Panc1 (cell line): ENCODE measurements at regions not wholly inside any gene's neighbourhood (a gene's known extent, or its start where the extent isn't known, plus 50 kb on each side); places are given as distances from the start of the nearest gene placed in this dataset.

Experiments used
- ATAC-seq: fragments of 200-7000 bp; cut with Tn5 transposase; 2 replicates; pipeline ENCODE4 v1.9.1; 2020; ENCODE audit warnings: mild to moderate bottlenecking, moderate library complexity
- BruUV-seq: library from RNA; stranded (reverse); fragments of 400-500 nt; replicated peaks from 2 replicates; lab custom pipeline; 2021; lab: Mats Ljungman, UMichigan
- CTCF ChIA-PET: fragments of 300-600 bp; sonication (Branson Sonifier 250); formaldehyde crosslinking; loops from one replicate; lab custom pipeline; 2022; ENCODE audit warnings: antibody characterized with exemption; lab: Charles Lee
- POLR2A ChIA-PET: fragments of 300-600 bp; sonication (Branson Sonifier 250); formaldehyde crosslinking; loops from one replicate; lab custom pipeline; 2022; ENCODE audit warnings: antibody characterized with exemption; lab: Charles Lee
- DNase-seq: peaks from one replicate; pipeline ENCODE4 v3.0.0-alpha.2; 2010; ENCODE audit warnings: low read depth, low spot score
- H3K27ac ChIP-seq: 2 replicates; pipeline ENCODE4 v1.5.1; 2011; ENCODE audit warnings: mild to moderate bottlenecking, low read length, inconsistent platforms
- H3K27me3 ChIP-seq: fragments of 200-500 bp; sonication (Bioruptor generic); 2 replicates; pipeline ENCODE4 v1.6.0; 2014; ENCODE audit warnings: low read length, inconsistent platforms; ENCODE audit not compliant: control insufficient read depth, insufficient read depth
- H3K36me3 ChIP-seq: fragments of 200-500 bp; sonication (Bioruptor generic); 2 replicates; pipeline ENCODE4 v1.5.1; 2014; ENCODE audit warnings: inconsistent platforms, mild to moderate bottlenecking, low read length, moderate library complexity; ENCODE audit not compliant: control insufficient read depth, insufficient read depth
- H3K4me1 ChIP-seq: 2 replicates; pipeline ENCODE4 v1.5.1; 2011; ENCODE audit warnings: inconsistent platforms, mild to moderate bottlenecking, low read length, moderate library complexity; ENCODE audit not compliant: control insufficient read depth, insufficient read depth
- H3K4me3 ChIP-seq, 2 experiments: 2 replicates each; pipeline ENCODE4 v1.5.1; 2011 to 2012; ENCODE audit warnings: low read depth in 2 of 2, low read length in 2 of 2, mild to moderate bottlenecking in 2 of 2, inconsistent platforms in 1 of 2, moderate library complexity in 1 of 2
- H3K9me3 ChIP-seq: fragments of 200-500 bp; sonication (Bioruptor generic); 2 replicates; pipeline ENCODE4 v1.5.1; 2014; ENCODE audit warnings: low read depth, mild to moderate bottlenecking, inconsistent platforms, low read length, moderate library complexity; ENCODE audit not compliant: control insufficient read depth, insufficient read depth
- POLR2AphosphoS5 ChIP-seq: IDR thresholded peaks from 2 replicates; pipeline ENCODE4 v1.6.1; 2012; ENCODE audit warnings: mild to moderate bottlenecking, low read depth, low read length, moderate library complexity
- SIN3A ChIP-seq: IDR thresholded peaks from 2 replicates; pipeline ENCODE4 v1.6.1; 2012; ENCODE audit warnings: low read depth, mild to moderate bottlenecking, low read length, moderate library complexity, borderline replicate concordance; ENCODE audit not compliant: insufficient read depth
- TCF7L2 ChIP-seq: IDR thresholded peaks from 2 replicates; pipeline ENCODE4 v1.6.1; 2011; ENCODE audit warnings: mild to moderate bottlenecking, low read depth, low read length, inconsistent platforms
- in situ Hi-C: cut with HindIII; loops from 2 replicates; pipeline ENCODE4 v1.10.0; 2016; ENCODE audit warnings: low sequenced_read_pairs, low pct_unique_long_range_greater_than_20kb
- intact Hi-C: fragments of 100-400 bp; cut with micrococcal nuclease; formaldehyde crosslinking; loops from one replicate; pipeline ENCODE4 v1.10.0; 2022; ENCODE audit not compliant: unreplicated experiment
- TF ChIP-seq, protein P1 (sequence below), 2 experiments: IDR thresholded peaks; 2 replicates each; pipeline ENCODE4 v1.6.1; 2011 to 2012; ENCODE audit warnings: low read depth in 2 of 2, control low read depth in 1 of 2, low read length in 1 of 2, mild to moderate bottlenecking in 1 of 2, moderate library complexity in 1 of 2; ENCODE audit not compliant: insufficient read depth in 1 of 2
- TF ChIP-seq, protein P2 (sequence below): fragments of 450-650 bp; IDR thresholded peaks from 2 replicates; pipeline ENCODE4 v1.5.1; 2017; ENCODE audit warnings: mild to moderate bottlenecking

DNA sequence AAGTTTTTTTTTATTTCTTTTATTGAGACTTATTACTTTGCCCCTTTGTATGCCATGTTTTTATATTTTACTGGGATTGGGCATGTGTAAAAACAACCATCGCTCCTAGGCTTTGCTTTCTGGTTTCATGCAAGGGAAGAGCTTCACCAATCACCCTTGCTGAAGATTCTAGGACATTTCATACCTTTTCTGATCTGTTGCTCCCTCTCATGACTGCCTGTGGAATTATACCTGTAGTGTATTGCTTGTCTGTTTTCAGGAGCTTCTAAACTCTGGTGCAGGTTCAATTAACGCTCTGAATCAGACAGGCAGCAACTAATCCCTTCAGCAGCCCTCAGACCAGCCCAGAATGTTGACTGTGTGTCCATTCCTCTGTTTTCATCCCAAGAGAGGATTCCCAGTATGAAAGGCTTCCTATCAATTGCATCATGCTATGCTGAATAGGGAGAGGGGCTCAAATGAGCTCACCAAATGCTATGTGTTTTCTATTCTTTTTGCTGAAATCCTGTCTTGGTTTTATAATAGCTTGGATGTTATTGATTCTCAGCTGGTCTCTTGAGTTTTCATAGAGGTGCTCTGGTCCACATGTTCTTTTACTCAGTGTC, 572.9 kb upstream of the CDH6 start:
- ChIA-PET POLR2A (no interaction called here), CTCF (no interaction called here)
- DNase-seq (no peak), ATAC-seq (no peak)
- Histone ChIP-seq H3K36me3 (no peaks in the 10 kb centered on the region), H3K27ac (no peak overlapping the region), H3K4me1 (no peaks in the 10 kb centered on the region), H3K27me3 (no peaks in the 10 kb centered on the region), H3K9me3 (no peaks in the 10 kb centered on the region; the same call in 1 of the 2 replicates), H3K4me3 (no peak overlapping the region)
- BruUV-seq, result no TSS peak
- intact Hi-C loops, result no loop called here
- in situ Hi-C loops, result no loop called here
- no peak for TF ChIP-seq TCF7L2
- TF ChIP-seq SIN3A, result no peak
- TF ChIP-seq, protein P1, sequence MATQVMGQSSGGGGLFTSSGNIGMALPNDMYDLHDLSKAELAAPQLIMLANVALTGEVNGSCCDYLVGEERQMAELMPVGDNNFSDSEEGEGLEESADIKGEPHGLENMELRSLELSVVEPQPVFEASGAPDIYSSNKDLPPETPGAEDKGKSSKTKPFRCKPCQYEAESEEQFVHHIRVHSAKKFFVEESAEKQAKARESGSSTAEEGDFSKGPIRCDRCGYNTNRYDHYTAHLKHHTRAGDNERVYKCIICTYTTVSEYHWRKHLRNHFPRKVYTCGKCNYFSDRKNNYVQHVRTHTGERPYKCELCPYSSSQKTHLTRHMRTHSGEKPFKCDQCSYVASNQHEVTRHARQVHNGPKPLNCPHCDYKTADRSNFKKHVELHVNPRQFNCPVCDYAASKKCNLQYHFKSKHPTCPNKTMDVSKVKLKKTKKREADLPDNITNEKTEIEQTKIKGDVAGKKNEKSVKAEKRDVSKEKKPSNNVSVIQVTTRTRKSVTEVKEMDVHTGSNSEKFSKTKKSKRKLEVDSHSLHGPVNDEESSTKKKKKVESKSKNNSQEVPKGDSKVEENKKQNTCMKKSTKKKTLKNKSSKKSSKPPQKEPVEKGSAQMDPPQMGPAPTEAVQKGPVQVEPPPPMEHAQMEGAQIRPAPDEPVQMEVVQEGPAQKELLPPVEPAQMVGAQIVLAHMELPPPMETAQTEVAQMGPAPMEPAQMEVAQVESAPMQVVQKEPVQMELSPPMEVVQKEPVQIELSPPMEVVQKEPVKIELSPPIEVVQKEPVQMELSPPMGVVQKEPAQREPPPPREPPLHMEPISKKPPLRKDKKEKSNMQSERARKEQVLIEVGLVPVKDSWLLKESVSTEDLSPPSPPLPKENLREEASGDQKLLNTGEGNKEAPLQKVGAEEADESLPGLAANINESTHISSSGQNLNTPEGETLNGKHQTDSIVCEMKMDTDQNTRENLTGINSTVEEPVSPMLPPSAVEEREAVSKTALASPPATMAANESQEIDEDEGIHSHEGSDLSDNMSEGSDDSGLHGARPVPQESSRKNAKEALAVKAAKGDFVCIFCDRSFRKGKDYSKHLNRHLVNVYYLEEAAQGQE (IDR thresholded peaks at IDR 0.05; ENCODE audit: insufficient read depth in 1 of 2, low read depth in 2 of 2, low read length in 1 of 2), result no peak
- no peak for TF ChIP-seq POLR2AphosphoS5
- TF ChIP-seq, protein P2, sequence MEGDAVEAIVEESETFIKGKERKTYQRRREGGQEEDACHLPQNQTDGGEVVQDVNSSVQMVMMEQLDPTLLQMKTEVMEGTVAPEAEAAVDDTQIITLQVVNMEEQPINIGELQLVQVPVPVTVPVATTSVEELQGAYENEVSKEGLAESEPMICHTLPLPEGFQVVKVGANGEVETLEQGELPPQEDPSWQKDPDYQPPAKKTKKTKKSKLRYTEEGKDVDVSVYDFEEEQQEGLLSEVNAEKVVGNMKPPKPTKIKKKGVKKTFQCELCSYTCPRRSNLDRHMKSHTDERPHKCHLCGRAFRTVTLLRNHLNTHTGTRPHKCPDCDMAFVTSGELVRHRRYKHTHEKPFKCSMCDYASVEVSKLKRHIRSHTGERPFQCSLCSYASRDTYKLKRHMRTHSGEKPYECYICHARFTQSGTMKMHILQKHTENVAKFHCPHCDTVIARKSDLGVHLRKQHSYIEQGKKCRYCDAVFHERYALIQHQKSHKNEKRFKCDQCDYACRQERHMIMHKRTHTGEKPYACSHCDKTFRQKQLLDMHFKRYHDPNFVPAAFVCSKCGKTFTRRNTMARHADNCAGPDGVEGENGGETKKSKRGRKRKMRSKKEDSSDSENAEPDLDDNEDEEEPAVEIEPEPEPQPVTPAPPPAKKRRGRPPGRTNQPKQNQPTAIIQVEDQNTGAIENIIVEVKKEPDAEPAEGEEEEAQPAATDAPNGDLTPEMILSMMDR, result no peak

DNA sequence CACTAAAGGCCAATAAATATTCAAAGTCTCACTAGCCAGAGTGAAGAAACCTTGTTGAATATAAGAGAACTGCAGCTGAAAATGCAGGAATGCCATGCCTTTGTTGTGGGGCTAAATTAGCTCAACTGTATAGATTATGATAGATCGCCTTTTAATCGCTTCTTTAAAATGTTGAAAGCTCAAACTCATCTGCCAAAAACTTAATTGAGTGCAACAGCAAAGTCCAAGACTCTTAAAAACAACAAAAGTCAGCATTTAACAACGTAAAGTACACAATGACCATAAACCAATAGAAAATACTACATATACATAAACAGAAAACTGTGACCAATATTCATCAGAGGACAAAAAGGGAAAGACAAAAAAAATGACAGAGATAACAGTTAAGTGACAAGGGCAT, 585.0 kb upstream of the CDH6 start:
- ChIA-PET POLR2A (no interaction called here), CTCF (no interaction called here)
- no TSS peak for BruUV-seq
- Histone ChIP-seq H3K9me3 (no peaks in the 10 kb centered on the region), H3K27ac (no peak overlapping the region), H3K4me1 (no peaks in the 10 kb centered on the region), H3K4me3 (no peak overlapping the region), H3K27me3 (no peaks in the 10 kb centered on the region), H3K36me3 (no peaks in the 10 kb centered on the region)
- in situ Hi-C loops, result no loop called here
- ATAC-seq, result no peak
- no peak for DNase-seq
- TF ChIP-seq TCF7L2 (no peak), POLR2AphosphoS5 (no peak), SIN3A (no peak)
- TF ChIP-seq, protein P1 (IDR thresholded peaks at IDR 0.05; ENCODE audit: insufficient read depth in 1 of 2, low read depth in 2 of 2, low read length in 1 of 2), result no peak
- TF ChIP-seq, protein P2, result no peak
- intact Hi-C loops, result no loop called here
